ENCODE measurements at regions not wholly inside any gene's neighbourhood (a gene's known extent, or its start where the extent isn't known, plus 50 kb on each side); places are given as distances from the start of the nearest gene placed in this dataset.
"Not testable (repeated sequence)": the region's sequence is repeated elsewhere in the genome, so short reads cannot be mapped to it uniquely, and the experiment has no call there.

DNA sequence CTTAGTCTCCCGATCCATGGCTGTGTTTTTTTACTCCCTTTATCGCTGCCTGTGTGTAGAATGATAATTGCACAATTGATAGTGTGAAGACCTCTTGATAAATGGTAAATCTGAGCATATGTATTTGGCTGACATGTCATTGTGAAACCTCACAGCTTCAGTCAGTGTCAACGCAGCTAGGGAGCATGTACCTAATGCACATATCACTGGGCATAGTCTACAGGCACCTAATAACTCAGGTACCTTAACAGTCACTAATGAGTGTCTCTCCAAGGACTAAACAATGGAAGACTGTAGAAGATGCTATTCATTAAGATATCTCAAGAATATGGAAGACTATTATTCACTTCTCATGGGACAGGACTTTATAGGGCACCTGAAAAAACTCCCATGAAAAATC is 101.0 kb upstream of the PTPN20 start:
- not testable (repeated sequence) for DNase-seq

DNA sequence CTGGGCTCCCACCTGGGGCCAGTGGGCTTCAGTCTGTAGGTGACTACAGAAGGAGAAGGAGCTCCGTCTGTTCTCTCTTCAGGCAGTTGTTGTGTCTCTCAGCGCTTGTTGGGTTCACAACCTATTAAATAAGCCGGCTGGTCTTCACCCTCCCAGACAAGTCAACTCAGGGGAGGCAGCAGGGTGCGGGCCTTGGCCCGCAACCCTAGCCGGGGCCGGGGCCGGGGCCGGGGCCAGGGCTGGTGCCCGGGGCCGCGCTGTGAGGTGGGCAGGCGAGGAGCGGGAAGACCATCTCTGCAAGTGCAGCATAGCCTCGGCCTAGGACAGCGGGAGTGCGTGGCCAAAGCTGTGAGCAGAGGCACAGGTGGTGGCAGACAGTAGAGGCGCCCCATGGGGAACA is 95.1 kb upstream of the PTPN20 start:
- not testable (repeated sequence) for DNase-seq

DNA sequence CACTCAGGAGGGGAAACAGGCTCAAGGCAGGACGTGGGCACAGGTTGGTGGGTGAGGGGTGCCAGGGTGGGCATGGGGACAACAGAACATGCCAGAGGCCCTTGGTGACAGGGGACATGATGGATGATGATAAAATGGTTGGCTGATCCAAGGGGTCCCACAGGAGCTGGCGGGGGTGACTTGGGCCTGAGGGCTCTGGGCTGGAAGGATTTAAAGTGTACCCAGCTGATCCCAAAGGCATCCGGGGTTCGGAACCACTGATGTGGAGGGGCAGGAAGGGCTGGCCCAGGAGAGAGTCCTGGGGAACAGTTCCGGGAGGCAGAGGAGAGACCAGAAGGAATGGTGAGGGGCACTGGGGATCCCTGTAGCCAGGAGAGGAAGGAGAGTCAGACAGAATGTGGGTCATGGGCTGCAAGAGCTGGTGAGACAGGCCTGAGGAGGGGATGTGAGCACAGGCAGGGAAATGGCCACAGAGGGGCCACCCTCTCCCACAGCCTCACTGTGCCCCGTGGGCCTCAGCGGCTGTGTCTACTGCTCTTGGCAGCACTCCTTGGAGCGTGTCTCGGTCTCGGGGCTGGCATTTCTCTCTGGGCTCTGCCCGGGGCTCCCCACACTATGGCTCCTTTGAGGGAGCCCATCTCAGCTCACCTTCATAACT is 70.7 kb upstream of the PTPN20 start:
- not testable (repeated sequence) for DNase-seq

DNA sequence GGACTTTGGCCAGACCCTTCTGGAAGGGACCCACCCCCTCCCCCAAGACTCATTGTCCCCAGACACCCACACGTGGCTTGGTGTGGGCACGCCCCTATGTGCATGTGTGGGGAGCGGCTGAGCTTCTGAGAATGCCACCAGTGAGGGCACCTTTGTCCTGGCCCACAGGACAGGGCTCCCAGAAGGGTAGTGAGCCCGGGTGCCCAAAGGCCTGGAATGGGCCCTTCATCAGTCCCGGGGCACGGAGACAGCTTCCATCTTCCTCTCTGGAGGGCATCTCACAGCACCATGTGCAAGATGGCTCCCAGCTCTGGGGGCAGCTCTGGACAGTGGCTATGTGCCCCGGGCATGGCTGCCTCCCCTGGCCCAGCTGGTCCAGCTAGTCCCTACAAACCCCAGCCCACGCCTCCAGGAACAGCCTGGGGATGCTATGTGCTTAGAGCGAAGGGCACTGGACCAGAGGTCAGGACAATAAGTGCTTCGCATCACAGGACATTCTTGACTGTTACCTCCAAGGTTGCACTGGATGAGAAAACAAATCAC is 70.1 kb upstream of the PTPN20 start:
- DNase-seq, result not testable (repeated sequence)

DNA sequence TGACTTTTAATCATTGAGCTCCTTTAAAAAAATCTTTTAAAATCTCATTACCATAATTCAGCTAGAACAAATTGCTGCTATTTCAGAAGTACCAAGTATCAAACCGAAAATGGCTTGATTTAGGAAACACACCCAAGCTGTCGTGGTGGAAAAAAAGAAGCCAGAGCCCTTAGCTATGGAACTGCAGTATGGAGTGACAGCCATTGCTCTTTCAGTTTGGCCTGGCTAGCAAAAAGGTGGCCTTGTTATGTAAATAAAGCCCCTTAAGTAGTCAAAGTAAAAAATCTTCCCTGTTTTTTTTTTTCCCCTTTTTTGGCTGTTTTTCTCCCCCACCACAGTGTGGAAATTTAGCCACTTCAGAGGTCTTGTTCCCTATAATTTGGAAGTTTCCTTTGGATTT is 66.0 kb upstream of the PTPN20 start:
- DNase-seq, result not testable (repeated sequence)

DNA sequence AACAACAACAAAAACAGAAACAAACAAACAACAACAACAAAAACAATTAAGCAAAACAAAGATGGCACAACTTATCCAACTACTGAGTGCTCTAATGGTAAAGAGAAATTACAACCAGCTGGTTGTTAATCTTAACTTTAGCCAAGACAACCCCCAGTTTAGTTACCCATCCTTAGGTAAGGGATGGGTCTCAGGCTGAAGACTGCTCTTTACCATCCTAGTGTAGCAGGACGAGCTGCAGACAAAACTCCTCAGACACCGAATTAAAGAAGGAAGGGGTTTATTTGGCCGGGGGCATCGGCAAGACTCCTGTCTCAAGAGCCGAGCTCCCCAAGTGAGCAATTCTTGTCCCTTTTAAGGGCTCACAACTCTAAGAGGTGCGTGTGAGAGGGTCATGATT is 65.6 kb upstream of the PTPN20 start:
- not testable (repeated sequence) for DNase-seq

DNA sequence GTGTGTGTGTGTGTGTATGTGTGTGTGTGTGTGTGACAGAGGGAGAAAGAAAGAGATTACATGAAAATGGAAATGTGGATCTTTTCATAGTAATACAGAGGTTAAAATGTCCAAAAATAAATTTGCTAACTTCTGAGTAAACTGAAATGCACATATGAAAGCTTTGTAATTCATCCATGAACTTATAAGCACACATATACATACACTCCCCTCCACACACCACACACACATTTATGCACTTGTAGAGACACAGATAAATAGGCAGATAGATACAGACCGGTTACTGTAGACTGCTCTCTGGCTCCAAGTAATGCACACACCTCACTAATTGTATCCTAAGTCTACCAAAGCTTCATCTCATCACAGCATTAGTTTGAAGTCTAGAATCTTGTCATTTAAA is 50.5 kb upstream of the PTPN20 start:
- DNase-seq, result not testable (repeated sequence)
